HepG2 (cell line): ENCODE measurements at regions not wholly inside any gene's neighbourhood (a gene's known extent, or its start where the extent isn't known, plus 50 kb on each side); places are given as distances from the start of the nearest gene placed in this dataset.
A peak's percentile ranks its signal among the peaks of the same experiment; 100 is the strongest.

ENCODE experiments used
- AKAP8 ChIP-seq: sonication (generic); formaldehyde crosslinking; IDR thresholded peaks from 2 replicates; pipeline ENCODE4 v1.5.1; 2020; ENCODE audit warnings: mild to moderate bottlenecking, missing genetic modification reagents
- CEBPB ChIP-seq: IDR thresholded peaks from 2 replicates; pipeline ENCODE4 v1.6.1; 2011; ENCODE audit warnings: low read depth, low read length, improper control_type of control experiment, borderline replicate concordance
- MBD4 ChIP-seq: IDR thresholded peaks from 2 replicates; pipeline ENCODE4 v1.6.1; 2012; ENCODE audit warnings: low read length, inconsistent platforms, borderline replicate concordance
- MTERF4 ChIP-seq: sonication (generic); formaldehyde crosslinking; IDR thresholded peaks from 2 replicates; pipeline ENCODE4 v1.8.0; 2023; ENCODE audit warnings: mild to moderate bottlenecking, missing genetic modification reagents
- RNF2 ChIP-seq: fragments of 450-650 bp; conservative IDR thresholded peaks from 2 replicates; pipeline ENCODE4 v1.6.1; 2016; ENCODE audit warnings: low read depth
- ZBTB21 ChIP-seq: sonication (generic); formaldehyde crosslinking; IDR thresholded peaks from 2 replicates; pipeline ENCODE4 v1.4.0; 2020; ENCODE audit warnings: missing genetic modification reagents
- ZBTB26 ChIP-seq: IDR thresholded peaks from 2 replicates; pipeline ENCODE4 v1.6.1; 2016; ENCODE audit warnings: missing compliant biosample characterization, missing genetic modification reagents, borderline replicate concordance
- ZBTB4 ChIP-seq: sonication (generic); formaldehyde crosslinking; IDR thresholded peaks from 2 replicates; pipeline ENCODE4 v1.4.0; 2020; ENCODE audit warnings: missing genetic modification reagents, mild to moderate bottlenecking, borderline replicate concordance
- ZFP36L1 ChIP-seq: sonication (generic); formaldehyde crosslinking; IDR thresholded peaks from 2 replicates; pipeline ENCODE4 v1.8.0; 2022; ENCODE audit warnings: mild to moderate bottlenecking, missing genetic modification reagents, moderate library complexity
- ZNF18 ChIP-seq: sonication (generic); formaldehyde crosslinking; IDR thresholded peaks from 2 replicates; pipeline ENCODE4 v1.8.0; 2022; ENCODE audit warnings: mild to moderate bottlenecking, missing genetic modification reagents; ENCODE audit not compliant: insufficient replicate concordance
- ZNF597 ChIP-seq: sonication (generic); formaldehyde crosslinking; IDR thresholded peaks from 2 replicates; pipeline ENCODE4 v1.5.0; 2020; ENCODE audit warnings: missing genetic modification reagents
- TF ChIP-seq, protein P1 (sequence below): sonication (generic); formaldehyde crosslinking; IDR thresholded peaks from 2 replicates; pipeline ENCODE4 v1.4.0; 2020; ENCODE audit warnings: missing genetic modification reagents, borderline replicate concordance
- TF ChIP-seq, protein P2 (sequence below): fragments of 450-650 bp; IDR thresholded peaks from 2 replicates; pipeline ENCODE4 v1.6.1; 2017

- TF ChIP-seq, protein P1, sequence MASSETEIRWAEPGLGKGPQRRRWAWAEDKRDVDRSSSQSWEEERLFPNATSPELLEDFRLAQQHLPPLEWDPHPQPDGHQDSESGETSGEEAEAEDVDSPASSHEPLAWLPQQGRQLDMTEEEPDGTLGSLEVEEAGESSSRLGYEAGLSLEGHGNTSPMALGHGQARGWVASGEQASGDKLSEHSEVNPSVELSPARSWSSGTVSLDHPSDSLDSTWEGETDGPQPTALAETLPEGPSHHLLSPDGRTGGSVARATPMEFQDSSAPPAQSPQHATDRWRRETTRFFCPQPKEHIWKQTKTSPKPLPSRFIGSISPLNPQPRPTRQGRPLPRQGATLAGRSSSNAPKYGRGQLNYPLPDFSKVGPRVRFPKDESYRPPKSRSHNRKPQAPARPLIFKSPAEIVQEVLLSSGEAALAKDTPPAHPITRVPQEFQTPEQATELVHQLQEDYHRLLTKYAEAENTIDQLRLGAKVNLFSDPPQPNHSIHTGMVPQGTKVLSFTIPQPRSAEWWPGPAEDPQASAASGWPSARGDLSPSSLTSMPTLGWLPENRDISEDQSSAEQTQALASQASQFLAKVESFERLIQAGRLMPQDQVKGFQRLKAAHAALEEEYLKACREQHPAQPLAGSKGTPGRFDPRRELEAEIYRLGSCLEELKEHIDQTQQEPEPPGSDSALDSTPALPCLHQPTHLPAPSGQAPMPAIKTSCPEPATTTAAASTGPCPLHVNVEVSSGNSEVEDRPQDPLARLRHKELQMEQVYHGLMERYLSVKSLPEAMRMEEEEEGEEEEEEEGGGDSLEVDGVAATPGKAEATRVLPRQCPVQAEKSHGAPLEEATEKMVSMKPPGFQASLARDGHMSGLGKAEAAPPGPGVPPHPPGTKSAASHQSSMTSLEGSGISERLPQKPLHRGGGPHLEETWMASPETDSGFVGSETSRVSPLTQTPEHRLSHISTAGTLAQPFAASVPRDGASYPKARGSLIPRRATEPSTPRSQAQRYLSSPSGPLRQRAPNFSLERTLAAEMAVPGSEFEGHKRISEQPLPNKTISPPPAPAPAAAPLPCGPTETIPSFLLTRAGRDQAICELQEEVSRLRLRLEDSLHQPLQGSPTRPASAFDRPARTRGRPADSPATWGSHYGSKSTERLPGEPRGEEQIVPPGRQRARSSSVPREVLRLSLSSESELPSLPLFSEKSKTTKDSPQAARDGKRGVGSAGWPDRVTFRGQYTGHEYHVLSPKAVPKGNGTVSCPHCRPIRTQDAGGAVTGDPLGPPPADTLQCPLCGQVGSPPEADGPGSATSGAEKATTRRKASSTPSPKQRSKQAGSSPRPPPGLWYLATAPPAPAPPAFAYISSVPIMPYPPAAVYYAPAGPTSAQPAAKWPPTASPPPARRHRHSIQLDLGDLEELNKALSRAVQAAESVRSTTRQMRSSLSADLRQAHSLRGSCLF, result no peak
- TF ChIP-seq RNF2, result no peak
- TF ChIP-seq ZNF597 (CRISPR knock-in tag), result no peak
- TF ChIP-seq AKAP8 (CRISPR knock-in tag), result no peak
- TF ChIP-seq ZBTB26 (CRISPR knock-in tag), result peak; percentile 42; the same call in 1 of the 2 replicates
- TF ChIP-seq ZBTB21 (CRISPR knock-in tag), result no peak
- TF ChIP-seq ZBTB4 (CRISPR knock-in tag), result peak; percentile 40; the same call in 1 of the 2 replicates
- no peak for TF ChIP-seq MBD4
- no peak for TF ChIP-seq CEBPB
- TF ChIP-seq, protein P2, sequence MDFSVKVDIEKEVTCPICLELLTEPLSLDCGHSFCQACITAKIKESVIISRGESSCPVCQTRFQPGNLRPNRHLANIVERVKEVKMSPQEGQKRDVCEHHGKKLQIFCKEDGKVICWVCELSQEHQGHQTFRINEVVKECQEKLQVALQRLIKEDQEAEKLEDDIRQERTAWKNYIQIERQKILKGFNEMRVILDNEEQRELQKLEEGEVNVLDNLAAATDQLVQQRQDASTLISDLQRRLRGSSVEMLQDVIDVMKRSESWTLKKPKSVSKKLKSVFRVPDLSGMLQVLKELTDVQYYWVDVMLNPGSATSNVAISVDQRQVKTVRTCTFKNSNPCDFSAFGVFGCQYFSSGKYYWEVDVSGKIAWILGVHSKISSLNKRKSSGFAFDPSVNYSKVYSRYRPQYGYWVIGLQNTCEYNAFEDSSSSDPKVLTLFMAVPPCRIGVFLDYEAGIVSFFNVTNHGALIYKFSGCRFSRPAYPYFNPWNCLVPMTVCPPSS, result no peak
- TF ChIP-seq ZNF18 (CRISPR knock-in tag), result no peak
- TF ChIP-seq ZFP36L1 (CRISPR knock-in tag), result no peak
- TF ChIP-seq MTERF4 (CRISPR knock-in tag), result 0 out of 2 replicates have a peak, but pooled peaks have one; percentile 32
Measured at GRCh38 chr6:1226277-1227099, 85.4 kb upstream of the FOXQ1 start (continued).
